GM06990 (cell line): ENCODE measurements at regions not wholly inside any gene's neighbourhood (a gene's known extent, or its start where the extent isn't known, plus 50 kb on each side); places are given as distances from the start of the nearest gene placed in this dataset.

Experiments
- DNase-seq: peaks from one replicate; pipeline ENCODE4 v3.0.0-alpha.2; 2011; ENCODE audit not compliant: insufficient read length; ENCODE audit errors: extremely low read depth
- H3K27me3 ChIP-seq: replicated peaks from 2 replicates; pipeline ENCODE4 v1.6.0; 2011; ENCODE audit warnings: low read length; ENCODE audit not compliant: control insufficient read depth, insufficient read depth
- H3K36me3 ChIP-seq: 2 replicates; pipeline ENCODE4 v1.5.1; 2011; ENCODE audit warnings: low read length; ENCODE audit not compliant: control insufficient read depth, insufficient read depth
- H3K4me3 ChIP-seq: replicated peaks from 2 replicates; pipeline ENCODE4 v1.5.1; 2011; ENCODE audit warnings: low read depth, mild to moderate bottlenecking, control low read depth, low read length
- CTCF ChIP-seq: IDR thresholded peaks from 2 replicates; pipeline ENCODE4 v1.5.1; 2011; ENCODE audit warnings: low read length, control low read depth, mild to moderate bottlenecking, inconsistent platforms; ENCODE audit not compliant: insufficient read depth, poor library complexity, severe bottlenecking

GRCh38 chr2:153420394-153420793 is 58.2 kb downstream of the RPRM start:
- Histone ChIP-seq H3K4me3 (no peak overlapping the region), H3K36me3 (no peaks in the 10 kb centered on the region), H3K27me3 (no peaks in the 10 kb centered on the region)
- no peak for DNase-seq
- no peak for TF ChIP-seq CTCF

GRCh38 chr2:153417077-153417476 is 61.5 kb downstream of the RPRM start:
- no peaks in the 10 kb centered on the region for H3K36me3 ChIP-seq
- H3K27me3 ChIP-seq, result no peaks in the 10 kb centered on the region
- no peak overlapping the region for H3K4me3 ChIP-seq
- no peak for DNase-seq
- no peak for TF ChIP-seq CTCF

- no peak for DNase-seq
- TF ChIP-seq CTCF, result no peak
- Histone ChIP-seq H3K27me3 (no peaks in the 10 kb centered on the region), H3K36me3 (no peaks in the 10 kb centered on the region), H3K4me3 (no peak overlapping the region)
Measured at GRCh38 chr2:153416071-153416470, 62.5 kb downstream of the RPRM start.

GRCh38 chr2:153408710-153409385 is 69.7 kb downstream of the RPRM start:
- H3K36me3 ChIP-seq, result no peaks in the 10 kb centered on the region
- DNase-seq, result no peak
- no peak overlapping the region for H3K4me3 ChIP-seq
- TF ChIP-seq CTCF, result no peak
- no peaks in the 10 kb centered on the region for H3K27me3 ChIP-seq

GRCh38 chr2:153405196-153405595 is 73.4 kb downstream of the RPRM start:
- no peaks in the 10 kb centered on the region for H3K36me3 ChIP-seq
- H3K27me3 ChIP-seq, result no peaks in the 10 kb centered on the region
- H3K4me3 ChIP-seq, result no peak overlapping the region
- no peak for TF ChIP-seq CTCF
- DNase-seq, result no peak

- no peak for TF ChIP-seq CTCF
- Histone ChIP-seq H3K36me3 (no peaks in the 10 kb centered on the region), H3K4me3 (no peak overlapping the region), H3K27me3 (no peaks in the 10 kb centered on the region)
- DNase-seq, result no peak
Measured at GRCh38 chr2:153404792-153405191, 73.8 kb downstream of the RPRM start.
